H4 (cell line): ENCODE measurements at regions not wholly inside any gene's neighbourhood (a gene's known extent, or its start where the extent isn't known, plus 50 kb on each side); places are given as distances from the start of the nearest gene placed in this dataset.
"Not testable (repeated sequence)": the region's sequence is repeated elsewhere in the genome, so short reads cannot be mapped to it uniquely, and the experiment has no call there.

Experiments used
- DNase-seq: peaks from one replicate; pipeline ENCODE4 v3.0.0-alpha.2; 2015; ENCODE audit warnings: low spot score

DNA sequence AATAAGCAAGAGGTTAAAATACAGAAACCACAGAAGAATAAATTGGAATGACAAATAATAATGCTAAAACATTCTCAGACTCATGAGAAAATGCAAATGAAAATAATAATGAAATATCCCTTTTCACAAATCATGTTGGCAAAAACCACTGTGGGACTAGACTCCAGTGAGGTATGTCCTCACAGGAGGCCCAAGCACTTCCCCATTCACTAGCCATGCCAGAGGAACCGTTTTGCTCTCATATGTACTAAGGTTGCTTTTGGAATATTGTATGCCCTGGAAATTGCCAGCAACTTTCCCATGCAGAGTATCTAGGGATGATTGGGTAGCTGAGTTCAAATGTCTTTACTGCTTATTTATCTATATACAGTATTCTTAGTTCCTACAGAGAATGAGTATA lies 106.2 kb upstream of the CHORDC1 start:
- DNase-seq, result no peak

DNA sequence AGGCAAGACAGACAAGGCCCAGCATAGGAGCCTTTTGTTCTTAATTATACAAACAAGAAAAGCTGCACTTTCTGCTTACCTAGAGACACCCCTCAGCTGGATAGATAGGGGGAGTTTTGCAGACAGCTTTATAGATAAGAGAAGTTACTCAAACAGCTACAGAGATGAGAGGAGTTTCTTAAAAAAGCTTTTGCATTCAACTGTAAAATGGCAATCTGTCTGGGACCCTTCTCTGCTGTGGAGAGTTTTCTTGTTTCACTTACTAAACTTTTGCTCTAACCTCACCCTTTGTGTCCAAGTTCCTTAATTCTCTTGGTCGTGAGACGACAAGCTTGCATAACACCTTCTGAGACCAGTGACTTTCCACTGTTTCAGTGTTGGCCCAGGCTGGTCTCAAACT lies 103.8 kb upstream of the CHORDC1 start:
- no peak for DNase-seq

DNA sequence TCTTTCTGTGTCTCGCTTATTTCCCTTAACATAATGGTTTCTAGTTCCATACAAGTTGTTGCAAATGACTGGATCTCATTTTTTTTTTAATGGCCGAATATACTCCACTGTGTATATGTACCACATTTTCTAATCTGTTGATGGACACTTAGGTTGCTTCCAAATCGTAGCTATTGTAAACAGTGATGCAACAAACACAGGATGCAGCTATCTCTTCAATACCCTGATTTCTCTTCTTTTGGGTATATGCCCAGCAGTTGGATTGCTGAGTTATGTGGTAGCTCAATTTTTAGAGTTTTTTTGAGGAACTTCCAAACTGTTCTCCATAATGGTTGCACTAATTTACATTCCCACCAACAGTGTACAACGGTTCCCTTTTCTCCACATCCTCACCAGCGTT lies 100.4 kb upstream of the CHORDC1 start:
- no peak for DNase-seq

DNA sequence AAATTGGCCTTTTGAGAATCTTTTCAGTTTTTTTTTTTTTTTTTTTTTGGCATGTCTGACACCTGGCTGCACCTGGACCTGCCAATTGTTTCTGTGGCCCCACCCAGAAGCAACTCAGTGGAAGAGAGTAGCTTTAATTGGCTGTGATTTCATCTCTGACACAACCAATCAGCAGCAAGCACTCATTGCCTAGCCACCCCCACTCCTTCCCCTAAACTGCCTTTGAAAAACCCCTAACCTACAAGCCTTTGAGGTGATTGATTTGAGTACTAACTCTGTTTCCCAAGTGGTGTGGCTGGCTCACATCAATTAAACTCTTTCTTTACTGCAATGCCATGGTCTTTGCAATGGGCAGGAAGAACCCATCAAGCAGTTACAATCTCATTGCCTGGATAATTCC lies 98.2 kb upstream of the CHORDC1 start:
- DNase-seq, result no peak

DNA sequence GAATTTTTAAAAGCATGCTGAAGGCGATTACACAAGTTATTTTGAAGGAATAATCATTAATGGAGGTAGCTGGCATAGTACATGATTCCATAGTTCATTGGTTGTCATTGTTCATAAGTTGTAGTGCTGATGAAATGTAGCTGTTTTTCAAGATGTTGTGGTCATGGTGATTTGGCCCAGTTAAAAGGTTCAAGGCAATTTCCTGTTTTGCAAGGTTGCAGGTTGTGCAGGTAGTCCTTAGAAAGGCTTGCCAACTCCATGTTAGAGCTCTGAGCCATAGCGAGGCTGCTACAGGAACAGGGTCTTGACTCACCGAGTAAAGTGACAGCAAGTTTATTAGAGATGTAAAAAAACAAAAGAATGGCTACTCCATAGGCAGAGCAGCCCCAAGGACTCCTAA lies 95.8 kb upstream of the CHORDC1 start:
- no peak for DNase-seq

DNA sequence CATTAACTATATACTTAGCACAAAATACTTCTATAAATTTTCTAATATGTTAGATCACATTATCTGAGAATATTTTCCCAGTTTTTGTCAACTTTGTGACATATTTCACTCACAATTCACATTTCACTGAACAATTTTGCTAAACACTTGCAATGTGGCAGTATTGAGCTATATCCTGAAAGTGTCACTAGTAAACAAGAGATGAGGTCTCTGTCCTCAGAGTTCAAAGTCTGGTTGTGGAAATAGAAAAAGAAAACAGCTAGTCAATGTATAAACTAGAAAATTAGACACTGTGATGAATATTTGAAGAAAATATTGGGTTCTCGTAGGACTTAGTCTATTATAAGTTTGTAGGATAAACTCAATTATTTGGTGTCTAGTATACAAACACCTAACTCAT lies 87.4 kb upstream of the CHORDC1 start:
- no peak for DNase-seq

DNA sequence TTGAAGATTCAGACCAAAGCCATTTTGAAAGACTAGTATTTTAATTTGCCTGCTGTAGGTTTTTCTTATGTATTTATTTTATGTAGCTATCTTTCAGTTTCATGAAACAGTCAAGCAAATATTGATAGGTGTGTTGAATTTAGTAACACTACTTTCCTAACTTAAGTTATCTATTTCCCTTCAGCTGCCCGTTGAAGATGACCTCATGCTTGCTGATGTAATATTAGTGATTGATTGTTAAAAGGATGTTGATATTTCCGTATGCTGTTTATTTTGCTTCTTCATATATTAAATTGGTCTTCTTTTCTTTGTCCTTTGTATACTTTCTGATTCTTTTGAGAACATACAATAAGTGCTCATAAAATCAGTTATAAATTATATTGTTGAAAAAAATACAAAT lies 86.8 kb upstream of the CHORDC1 start:
- DNase-seq, result no peak

DNA sequence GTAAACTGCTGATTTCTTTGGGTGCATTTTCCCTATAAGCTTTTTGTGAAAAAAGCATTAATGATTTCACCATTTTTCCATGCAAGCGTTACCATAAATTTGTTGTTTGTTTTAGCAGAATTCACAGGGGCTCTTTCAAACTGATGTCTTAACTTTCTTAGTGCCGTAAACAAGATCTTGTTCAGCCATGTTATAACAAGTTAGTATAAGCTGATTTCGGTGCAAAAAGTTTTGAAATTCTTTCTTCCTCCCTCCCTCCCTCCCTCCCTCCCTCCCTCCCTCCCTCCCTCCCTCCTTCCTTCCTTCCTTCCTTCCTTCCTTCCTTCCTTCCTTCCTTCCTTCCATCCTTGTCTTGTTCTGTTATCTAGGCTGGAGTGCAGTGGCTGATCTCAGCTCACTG lies 71.7 kb upstream of the CHORDC1 start:
- DNase-seq, result no peak

DNA sequence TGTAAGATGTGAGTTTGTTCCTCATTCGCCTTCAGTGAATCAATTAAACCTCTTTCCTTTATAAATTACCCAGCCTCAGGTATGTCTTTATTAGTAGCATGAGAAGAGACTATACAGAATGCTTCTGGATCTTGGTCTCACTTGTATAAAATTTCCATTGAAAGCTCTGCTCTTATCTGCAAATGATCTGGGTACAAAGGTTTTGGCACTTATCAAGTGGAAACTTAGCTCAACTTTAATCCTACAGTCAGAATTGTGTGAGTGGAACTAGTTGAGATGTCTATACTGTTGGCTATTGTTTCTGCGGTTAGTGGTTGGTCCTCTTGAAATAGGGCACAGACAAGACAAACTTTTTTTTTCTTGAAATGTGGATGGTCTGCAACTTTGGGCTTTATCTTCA lies 71.2 kb upstream of the CHORDC1 start:
- no peak for DNase-seq

DNA sequence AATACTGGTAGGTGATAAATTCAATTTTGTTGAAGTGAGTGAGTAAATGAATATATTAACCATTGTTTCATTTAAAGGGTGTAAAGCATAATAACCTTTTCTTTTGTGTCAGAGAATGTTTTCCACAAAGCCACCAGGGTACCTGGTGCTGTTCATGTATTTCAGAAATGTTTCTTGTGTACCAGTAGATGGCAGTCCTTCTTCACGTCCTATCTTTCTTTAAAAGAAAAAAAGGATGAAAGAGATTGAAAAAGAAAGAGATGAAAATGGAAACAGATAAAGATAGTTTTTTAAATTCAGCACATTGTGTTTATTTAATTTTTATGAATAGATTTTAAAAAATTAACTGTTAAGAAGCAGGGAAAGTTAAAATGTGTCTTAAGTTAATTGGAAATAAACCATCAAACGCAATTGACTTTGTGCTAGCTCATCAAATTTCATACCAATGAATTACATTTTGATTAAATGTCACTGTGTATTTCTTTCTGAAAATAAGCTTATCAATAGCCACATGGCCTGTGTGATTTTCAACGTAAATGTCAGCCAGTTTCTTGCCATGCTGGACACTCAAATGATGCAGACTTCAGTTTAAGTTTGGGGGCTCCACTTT lies 65.5 kb upstream of the CHORDC1 start:
- peak; percentile 41 for DNase-seq

DNA sequence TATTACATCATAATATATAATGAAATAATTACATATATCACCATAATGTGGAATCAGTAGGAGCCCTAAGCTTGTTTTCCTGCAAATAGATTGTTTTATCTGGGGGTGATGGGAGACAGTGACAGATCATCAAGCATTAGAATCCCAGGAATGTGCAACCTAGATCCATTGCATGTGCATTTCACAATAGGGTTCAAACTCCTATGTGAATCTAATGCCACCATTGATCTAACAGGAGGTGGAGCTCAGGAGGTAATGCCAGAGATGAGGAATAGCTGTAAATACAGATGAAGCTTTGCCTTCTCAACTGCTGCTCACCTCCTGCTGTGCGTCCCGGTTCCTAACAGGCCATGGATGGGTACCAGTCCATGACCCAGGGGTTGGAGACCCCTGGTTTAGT lies 63.8 kb upstream of the CHORDC1 start:
- DNase-seq, result no peak

DNA sequence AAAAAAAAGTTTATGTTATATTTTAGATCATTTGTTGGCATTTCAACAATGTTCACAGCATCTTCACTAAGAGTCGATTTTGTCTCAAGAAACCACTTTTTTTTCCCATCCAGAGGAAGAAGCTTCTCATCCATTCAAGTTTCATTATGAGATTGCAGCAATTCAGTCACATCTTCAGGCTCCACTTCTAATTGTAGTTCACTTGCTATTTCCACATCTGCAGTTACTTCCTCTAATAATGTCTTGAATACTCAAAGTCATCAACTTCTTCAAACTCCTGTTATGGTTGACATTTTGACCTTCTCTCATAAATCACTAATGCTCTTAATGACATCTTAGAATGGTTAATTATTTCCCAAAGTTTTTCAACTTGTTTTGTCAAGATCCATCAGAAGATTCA lies 61.3 kb upstream of the CHORDC1 start:
- DNase-seq, result no peak

DNA sequence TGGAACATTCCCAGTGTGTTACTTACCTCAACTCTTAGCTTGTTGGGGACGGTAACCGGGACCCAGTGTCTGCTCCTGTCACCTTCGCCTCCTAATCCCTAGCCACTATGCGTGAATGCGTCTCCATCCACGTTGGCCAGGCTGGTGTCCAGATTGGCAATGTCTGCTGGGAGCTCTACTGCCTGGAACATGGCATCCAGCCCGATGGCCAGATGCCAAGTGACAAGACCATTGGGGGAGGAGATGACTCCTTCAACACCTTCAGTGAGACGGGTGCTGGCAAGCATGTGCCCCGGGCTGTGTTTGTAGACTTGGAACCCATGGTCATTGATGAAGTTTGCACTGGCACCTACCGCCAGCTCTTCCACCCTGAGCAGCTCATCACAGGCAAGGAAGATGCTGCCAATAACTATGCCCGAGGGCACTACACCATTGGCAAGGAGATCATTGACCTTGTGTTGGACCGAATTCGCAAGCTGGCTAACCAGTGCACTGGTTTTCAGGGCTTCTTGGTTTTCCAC lies 59.8 kb upstream of the CHORDC1 start:
- DNase-seq, result not testable (repeated sequence)

DNA sequence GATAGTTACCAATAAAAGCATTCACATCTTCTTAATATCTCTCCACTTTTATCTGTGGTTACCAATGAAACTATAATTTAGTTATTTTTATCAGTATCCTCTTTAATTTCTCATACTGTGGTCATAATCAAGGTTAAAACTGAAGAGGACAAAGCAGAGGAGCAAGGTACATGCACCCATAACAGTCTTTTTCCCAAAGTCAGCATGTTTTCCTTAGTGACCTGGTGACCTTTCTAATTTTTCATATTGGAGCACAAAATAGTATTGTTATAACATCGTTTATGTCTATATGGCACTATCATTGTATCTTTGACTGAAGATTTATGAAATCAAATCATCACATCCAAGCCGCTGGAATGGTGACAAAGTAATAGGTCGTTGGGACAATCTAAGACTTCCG lies 51.5 kb upstream of the CHORDC1 start:
- no peak for DNase-seq
